HG03378 (cell line): ENCODE measurements at regions not wholly inside any gene's neighbourhood (a gene's known extent, or its start where the extent isn't known, plus 50 kb on each side); places are given as distances from the start of the nearest gene placed in this dataset.
"Not testable (repeated sequence)": the region's sequence is repeated elsewhere in the genome, so short reads cannot be mapped to it uniquely, and the experiment has no call there.

Experiments used
- ATAC-seq: cut with Tn5 transposase; IDR thresholded peaks from one replicate; pipeline ENCODE4 v1.9.1; 2021; ENCODE audit warnings: mild to moderate bottlenecking, moderate library complexity; ENCODE audit not compliant: unreplicated experiment

DNA sequence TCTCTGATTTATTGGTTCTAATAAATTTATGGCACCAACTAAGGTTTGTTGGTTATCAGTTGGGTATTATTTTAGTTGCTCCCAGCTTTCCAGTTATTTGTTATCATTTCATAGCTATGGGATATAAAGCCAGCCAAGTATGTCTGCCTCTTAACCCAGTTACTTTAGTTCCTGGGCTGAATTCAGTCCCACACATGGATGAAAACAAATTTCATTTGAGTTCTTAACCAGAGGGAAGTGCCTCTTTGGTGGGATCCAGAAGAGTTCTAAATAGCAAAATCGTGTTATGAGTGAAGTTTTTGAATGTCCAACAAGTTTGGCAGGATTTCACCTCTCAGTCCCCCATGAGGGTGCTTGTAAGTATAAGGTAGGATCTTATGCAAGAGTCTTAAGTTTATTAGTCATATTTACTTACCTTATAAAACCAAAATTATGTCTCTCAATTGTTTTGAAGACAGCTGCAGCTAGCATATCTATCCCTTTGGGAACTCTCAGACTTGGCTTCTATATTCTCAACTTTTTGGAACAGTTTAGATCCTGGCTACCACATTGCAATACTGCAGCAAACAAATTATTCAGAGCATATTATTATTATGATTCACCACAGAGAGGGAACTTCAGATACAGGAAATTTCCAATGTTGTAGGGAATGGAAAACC is 683.6 kb downstream of the BCKDHB start:
- no peak for ATAC-seq

DNA sequence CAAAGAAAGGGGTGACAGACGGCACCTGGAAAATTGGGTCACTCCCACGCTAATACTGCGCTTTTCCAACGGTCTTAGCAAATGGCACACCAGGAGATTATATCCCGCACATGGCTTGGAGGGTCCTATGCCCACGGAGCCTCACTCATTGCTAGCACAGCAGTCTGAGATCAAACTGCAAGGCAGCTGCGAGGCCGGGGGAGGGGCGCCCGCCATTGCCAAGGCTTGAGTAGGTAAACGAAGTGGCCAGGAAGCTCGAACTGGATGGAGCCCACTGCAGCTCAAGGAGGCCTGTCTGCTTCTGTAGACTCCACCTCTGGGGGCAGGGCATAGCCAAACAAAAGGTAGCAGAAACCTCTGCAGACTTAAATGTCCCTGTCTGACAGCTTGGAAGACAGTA is 676.8 kb downstream of the BCKDHB start:
- not testable (repeated sequence) for ATAC-seq

DNA sequence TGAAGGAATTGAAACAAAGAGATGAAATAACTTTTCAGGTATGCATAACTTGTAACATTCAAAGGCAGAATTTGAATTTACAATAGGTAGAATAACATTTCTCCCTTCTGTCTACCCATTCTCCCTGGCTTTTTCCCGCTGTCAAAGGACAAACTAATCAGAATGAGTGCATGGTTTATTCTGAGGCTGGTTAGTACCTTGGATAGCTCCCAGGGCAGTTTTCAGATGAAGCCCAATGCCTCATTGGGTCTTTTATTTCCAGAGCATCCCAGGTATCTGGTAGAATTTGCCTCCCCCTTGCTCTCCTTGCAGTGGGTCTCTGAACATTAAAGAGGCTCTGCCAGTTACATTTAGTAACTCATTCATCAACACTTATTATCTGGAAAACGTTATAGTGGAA is 665.5 kb downstream of the BCKDHB start:
- ATAC-seq: no peak

DNA sequence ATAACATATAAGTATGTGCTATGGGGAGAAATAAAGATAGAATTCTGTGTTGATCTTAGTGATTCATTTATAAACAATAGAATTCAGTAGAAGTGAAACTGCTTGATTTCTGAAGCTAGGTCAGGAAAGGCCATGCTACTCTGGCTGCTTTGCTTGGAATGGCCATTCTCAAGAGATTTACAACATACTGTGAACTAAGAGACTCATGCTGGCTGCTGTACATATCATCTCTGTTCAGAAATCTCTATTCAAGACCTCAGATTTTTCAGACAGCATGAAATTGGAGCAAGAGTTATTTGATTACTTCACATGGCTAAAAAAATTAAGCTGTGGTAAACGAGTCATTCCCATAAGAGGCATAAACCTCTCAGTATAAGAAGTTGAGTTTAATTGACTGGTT is 662.6 kb downstream of the BCKDHB start:
- ATAC-seq: no peak

- no peak for ATAC-seq
Observed at GRCh38 chr6:80767808-80768207, 661.3 kb downstream of the BCKDHB start.

DNA sequence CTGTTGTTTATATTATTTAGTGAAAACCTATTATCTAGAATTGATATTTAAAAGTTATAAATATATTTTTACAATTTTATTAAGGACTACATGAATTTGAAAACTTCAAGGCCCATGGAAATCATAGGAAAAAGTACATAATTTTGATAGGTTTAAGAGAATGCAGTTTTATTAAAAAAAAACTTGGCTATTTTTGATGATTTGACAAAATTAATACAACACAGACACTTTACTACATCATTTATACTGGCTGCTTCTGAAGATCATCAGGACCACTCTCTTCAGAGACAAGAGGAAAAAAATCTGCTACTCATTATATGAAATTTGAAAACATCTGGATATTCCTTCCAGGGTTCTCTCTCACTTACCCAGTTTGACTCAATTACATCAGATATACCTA is 637.7 kb downstream of the BCKDHB start:
- no peak for ATAC-seq

DNA sequence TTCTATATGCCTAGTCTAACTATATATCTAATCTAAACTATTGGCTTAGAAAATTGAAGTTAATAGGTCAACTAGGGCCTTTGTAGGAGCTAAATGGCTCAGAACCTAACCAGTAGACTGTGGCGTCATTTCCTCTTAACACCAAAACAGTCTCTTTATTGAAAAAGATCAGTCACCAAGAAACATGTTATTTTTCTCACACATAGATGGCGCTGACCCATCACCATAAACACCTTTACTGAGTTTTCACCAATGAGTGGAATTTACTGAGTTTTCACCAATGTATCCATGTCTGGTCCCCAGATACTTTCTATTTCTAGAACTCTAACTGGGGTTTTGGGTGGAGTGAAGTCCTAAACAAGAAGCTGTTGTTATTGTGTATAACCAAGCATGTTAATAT is 636.0 kb downstream of the BCKDHB start:
- no peak for ATAC-seq

DNA sequence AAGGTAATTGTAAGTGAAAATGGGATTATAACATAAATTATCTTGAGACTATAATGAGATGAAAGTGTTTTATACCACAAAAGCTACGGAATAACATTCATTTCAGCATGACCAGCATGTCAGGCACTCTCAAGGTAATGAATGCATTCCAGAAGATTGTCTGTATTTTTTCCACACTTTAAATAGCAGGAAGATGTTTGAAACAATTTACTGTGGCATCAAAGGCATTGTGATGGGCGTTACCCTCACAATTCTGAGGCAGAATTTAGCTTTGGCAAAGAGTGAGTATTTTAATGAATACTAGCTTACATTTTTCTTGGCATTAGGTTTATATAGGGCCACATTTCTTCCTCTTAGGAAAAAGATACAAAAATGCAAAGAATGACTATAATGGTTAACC is 627.2 kb downstream of the BCKDHB start:
- ATAC-seq: no peak

DNA sequence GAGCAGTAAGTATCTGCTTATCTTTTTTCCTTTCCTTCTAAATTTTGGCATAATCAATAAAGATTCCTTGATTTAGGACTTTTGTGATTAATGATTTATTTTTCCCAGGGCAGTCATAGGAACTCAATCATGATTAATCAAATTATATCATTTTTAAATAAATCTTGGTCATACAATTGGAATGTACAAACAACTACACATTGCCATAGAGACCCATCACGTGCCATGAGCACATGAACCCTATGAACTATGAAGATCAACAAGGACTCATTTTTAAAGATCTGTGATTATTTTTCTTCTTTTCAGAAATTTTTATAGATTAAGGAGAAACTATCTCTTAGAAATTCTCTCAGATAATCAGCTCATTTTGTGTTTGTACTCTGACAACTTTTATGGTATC is 622.4 kb downstream of the BCKDHB start:
- no peak for ATAC-seq

DNA sequence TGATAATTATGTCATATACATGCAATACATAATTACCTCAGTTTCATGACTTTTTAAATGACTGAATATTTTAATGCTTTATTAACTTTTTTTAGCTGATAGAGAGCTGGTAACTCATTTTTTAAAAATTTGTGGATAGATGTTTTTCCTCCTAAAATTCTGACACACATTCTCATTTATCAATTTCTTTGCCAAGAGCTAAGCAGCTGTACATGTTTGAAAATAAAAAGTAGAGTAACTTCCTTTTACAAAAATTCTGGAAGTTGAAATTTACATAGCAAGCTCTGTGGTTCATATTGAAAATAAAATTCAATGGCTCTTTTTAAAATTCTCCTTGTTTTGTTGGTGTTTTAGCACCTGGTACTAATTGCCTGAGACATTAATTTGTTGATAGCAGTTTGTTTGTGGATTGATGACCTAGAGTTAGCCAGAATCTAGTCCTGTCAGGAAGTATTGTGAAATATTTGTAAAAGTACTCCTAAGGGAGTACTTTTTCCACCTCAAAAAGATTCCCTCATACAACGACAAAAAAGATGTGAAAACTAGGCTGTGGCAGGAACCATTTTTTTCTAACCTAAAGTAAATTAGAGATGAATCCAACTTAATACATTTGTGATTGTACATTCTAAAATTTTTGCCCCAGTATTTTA is 621.8 kb downstream of the BCKDHB start:
- no peak for ATAC-seq

DNA sequence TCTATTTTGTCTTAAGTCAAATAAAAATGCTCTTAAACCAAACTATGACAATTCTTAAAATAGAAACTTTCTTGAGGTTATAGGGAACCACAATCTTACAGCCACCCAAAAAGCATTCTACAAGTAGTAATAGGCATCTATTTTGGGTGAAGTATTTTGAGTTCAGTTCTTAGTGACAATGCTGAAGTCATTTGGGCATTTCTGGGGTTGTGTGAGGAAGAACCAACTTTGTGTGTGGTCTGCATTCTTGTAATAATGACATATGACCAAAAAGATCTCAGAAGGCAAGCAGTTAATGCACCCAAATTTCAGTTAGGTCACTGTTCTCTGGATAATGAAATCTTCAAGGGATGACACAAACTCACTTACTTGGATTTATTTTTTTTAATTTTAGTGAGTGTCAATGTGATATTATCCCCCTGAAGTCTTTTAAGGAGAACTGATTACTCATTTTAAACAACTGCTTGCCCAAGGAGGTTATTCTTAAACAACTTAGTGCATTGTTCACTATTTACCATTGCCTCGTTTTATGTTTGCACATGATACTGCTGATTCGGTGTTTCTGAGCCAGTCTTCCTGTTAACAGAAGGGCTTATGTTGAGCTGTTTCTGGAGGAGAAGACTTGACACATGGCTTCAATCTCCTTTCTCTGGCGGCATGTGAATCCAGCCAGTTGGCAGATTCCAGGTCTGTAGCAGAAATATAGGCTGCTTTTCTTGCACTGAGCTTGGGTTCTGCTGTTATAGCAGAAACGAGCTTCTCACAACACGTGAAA is 618.9 kb downstream of the BCKDHB start:
- no peak for ATAC-seq

DNA sequence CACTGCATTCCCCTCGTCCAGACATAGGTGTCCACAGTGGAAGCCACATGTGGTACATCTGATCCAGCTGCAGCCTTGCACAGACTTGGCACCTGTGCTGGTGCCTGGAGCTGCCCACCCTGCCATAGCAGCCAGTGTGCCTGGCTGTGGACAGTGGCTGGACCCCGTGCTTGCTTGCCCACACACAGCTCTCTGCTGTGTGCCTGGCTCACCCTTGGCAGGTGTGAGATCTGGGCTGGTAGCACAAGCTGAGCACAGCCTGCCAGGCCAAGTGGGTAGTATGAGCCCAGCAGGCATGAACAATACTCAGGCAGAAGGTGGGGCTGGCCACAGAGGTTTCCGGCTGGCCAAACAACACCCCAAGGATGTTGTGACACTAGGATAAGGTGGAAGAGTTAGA is 614.4 kb downstream of the BCKDHB start:
- no peak for ATAC-seq

DNA sequence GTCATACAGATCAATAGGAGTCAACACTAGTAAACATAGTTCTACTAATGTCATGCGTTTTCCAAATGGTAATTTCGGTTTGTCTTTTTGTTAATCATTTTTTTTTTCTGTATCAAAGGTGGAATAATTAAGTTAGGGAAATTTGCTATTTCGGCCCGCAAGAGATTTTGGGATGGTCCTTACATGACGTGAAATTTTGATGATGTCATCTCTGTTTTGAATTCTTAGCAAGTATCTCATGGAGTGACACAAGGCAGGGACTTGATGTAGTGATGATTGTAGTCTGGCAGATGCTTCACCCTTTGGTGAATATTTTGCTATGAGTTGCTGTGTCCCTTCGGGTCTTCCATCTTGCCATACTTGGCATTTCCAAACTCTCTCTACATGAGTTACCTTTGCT is 608.0 kb downstream of the BCKDHB start:
- no peak for ATAC-seq

DNA sequence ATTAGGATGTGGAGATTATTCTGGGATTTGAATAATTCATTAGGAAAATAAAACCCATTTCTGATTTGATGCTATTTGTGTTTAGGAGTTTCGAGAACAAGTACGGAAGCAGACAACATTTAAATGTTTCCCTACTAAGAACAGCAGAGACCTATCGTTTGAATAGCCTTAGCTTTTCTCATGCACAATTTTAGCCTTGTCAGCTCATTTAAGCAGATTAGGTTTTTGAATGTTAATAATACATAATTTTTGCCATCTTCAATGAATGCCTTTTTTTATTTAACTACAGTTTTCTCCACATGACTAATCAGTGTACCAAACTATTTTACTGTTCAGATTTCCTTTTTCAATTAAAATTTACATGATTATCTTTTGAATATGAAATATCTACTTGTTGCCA is 592.0 kb downstream of the BCKDHB start:
- ATAC-seq: no peak

DNA sequence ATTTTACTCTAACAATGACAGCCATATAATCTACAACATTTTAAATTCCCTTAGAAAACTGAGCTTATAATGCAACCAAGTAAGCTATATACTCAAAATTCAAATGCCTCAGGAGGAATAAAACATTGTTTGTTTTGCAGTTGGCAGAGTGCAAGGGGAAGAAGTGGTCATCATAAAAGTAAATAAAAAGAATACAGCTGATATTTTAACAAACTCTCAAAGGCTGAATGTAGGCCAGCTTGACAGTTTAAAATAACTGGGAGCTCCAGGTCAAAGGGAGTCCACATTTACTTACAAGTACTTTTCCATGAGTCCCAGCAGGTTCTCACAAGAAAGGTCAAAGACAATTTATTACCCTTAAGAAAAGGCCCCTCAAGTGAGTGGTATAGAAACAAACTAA is 589.8 kb downstream of the BCKDHB start:
- no peak for ATAC-seq

GRCh38 chr6:80690551-80691131 is 584.2 kb downstream of the BCKDHB start:
- ATAC-seq: no peak

GRCh38 chr6:80689716-80690395 is 583.4 kb downstream of the BCKDHB start:
- ATAC-seq: no peak

DNA sequence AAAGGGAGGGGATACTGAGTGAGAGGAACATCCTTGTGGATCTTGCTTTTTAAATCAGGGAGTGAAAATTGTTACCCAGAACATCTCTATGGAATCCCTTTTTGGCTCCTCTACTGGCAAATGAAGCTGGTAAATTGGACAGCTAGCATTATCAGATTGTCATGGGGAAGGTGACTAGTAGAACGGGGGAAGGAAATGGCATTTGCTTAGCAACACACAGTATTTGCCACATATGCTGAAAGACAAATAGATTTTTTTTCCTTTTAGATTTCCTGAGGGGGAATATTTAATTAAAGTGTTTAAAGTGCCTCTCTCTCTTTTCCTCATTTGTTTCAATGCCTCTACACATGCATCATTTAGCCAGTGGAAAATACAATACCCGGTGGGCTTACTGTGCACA is 573.5 kb downstream of the BCKDHB start:
- no peak for ATAC-seq

DNA sequence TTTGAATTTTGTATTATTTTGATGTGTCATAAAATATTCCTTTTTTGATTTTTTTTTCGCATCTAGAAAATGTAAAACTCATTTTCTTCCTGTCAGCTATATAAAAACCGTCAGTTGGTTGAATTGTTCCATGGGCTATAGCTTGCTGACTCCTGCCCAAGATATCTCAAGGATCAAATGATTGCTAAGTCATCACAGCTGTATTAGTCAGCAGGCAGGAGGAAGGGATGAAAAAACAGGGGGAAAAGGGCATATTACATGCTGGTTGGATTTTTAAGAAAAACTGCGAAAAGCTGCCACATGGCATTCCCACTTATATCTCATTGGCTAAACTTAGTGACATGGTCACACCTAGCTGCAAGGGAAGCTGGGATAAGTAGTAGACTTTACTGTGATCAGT is 569.9 kb downstream of the BCKDHB start:
- no peak for ATAC-seq

DNA sequence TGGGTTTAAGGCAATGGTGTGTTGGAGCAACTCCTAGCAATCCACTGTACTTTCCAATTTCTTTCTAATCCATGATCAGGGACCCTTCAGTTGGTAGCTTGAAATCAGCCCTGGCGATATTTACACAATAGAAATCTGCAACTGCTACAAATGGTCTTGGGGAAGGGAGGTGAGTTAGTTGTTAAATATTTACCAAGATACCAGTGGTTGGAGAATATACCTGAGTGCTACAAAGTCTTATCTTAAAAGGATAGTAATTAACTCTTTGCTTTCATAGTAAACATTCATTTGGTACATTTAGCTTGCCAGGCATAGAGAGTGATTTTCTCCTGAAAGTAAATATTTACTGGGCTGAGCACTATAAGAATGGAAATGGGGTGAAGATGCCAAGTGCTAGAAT is 568.2 kb downstream of the BCKDHB start:
- no peak for ATAC-seq

DNA sequence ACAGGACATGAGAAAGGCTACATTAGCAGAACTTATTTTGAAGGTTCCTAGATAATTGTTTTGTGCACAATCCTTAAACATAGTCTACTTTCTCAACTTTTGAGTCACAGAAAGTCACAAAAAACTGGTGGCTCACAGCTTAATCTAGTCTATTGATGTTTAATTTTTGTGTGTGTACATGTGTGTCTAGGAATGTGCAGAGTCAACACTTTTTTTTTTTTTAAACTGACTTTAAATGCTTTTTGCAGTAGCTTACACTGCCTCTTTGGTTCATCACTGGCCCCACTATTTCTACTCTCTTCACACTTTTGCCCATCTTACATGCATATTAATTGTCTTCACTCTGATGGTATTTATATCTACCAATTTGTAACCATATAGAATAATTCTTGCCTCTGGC is 566.9 kb downstream of the BCKDHB start:
- ATAC-seq: no peak
